ENCODE measurements at regions not wholly inside any gene's neighbourhood (a gene's known extent, or its start where the extent isn't known, plus 50 kb on each side); places are given as distances from the start of the nearest gene placed in this dataset.

GRCh38 chr3:168285506-168285905 lies 189.8 kb upstream of the GOLIM4 start:
- no peaks in the 10 kb centered on the region for H3K9me3 ChIP-seq (ENCODE audit: control insufficient read depth, low read depth, low read length)
- dilution Hi-C loops (cut with MboI; ENCODE audit: extremely low pct_ligation_motif_present, low sequenced_read_pairs): no loop called here
- no peak for FAIRE-seq

GRCh38 chr3:168284728-168285127 lies 189.0 kb upstream of the GOLIM4 start:
- Histone ChIP-seq H3K4me1 (ENCODE audit: control insufficient read depth, extremely low read depth, insufficient read depth, low read length) (no peaks in the 10 kb centered on the region), H2AFZ (ENCODE audit: control insufficient read depth, low read length) (no peak overlapping the region), H4K20me1 (ENCODE audit: control insufficient read depth, extremely low read depth, insufficient read depth, low read length) (no peaks in the 10 kb centered on the region), H3K9ac (ENCODE audit: control insufficient read depth, extremely low read depth, insufficient read depth, low read length) (no peak overlapping the region), H3K4me3 (ENCODE audit: control insufficient read depth in 2 of 3, extremely low read depth in 1 of 3, insufficient read depth in 2 of 3, low read depth in 1 of 3, low read length in 3 of 3) (no peak overlapping the region), H3K27ac (ENCODE audit: control insufficient read depth, insufficient read depth, low read length) (no peak overlapping the region), H3K9me3 (ENCODE audit: control insufficient read depth, low read depth, low read length) (no peaks in the 10 kb centered on the region), H3K79me2 (ENCODE audit: control insufficient read depth, insufficient read depth, low read length) (no peaks in the 10 kb centered on the region), H3K27me3 (ENCODE audit: control insufficient read depth, extremely low read depth, insufficient read depth, low read length) (no peaks in the 10 kb centered on the region), H3K4me2 (ENCODE audit: control insufficient read depth, extremely low read depth, insufficient read depth, low read depth, low read length) (no peak overlapping the region), H3K36me3 (ENCODE audit: control insufficient read depth in 2 of 2, extremely low read depth in 1 of 2, insufficient read depth in 2 of 2, low read length in 2 of 2) (no peaks in the 10 kb centered on the region), H3K9me1 (ENCODE audit: control insufficient read depth, extremely low read depth, insufficient read depth, low read length) (no peaks in the 10 kb centered on the region)
- dilution Hi-C loops (cut with MboI; ENCODE audit: extremely low pct_ligation_motif_present, low sequenced_read_pairs): no loop called here
- DNase-seq (ENCODE audit: low read depth, low spot score) (no peak), FAIRE-seq (no peak)
- TF ChIP-seq EZH2 (IDR thresholded peaks at IDR 0.05; ENCODE audit: low read length) (no peak), CTCF (optimal IDR thresholded peaks at IDR 0.05 in 1 of 3, IDR thresholded peaks at IDR 0.05 in 1 of 3, conservative IDR thresholded peaks at IDR 0.05 in 1 of 3; ENCODE audit: extremely low read depth in 1 of 3, insufficient read depth in 2 of 3, low read length in 3 of 3) (no peak)

More at GRCh38 chr3:168285506-168285905, 189.8 kb upstream of the GOLIM4 start:
- H3K79me2 ChIP-seq (ENCODE audit: control insufficient read depth, insufficient read depth, low read length): no peaks in the 10 kb centered on the region
- no peak overlapping the region for H2AFZ ChIP-seq (ENCODE audit: control insufficient read depth, low read length)
- no peaks in the 10 kb centered on the region for H4K20me1 ChIP-seq (ENCODE audit: control insufficient read depth, extremely low read depth, insufficient read depth, low read length)
- no peak for DNase-seq (ENCODE audit: low read depth, low spot score)
- no peaks in the 10 kb centered on the region for H3K4me1 ChIP-seq (ENCODE audit: control insufficient read depth, extremely low read depth, insufficient read depth, low read length)
- no peak overlapping the region for H3K9ac ChIP-seq (ENCODE audit: control insufficient read depth, extremely low read depth, insufficient read depth, low read length)
- H3K4me2 ChIP-seq (ENCODE audit: control insufficient read depth, extremely low read depth, insufficient read depth, low read depth, low read length): no peak overlapping the region
- no peak overlapping the region for H3K27ac ChIP-seq (ENCODE audit: control insufficient read depth, insufficient read depth, low read length)
- H3K4me3 ChIP-seq (ENCODE audit: control insufficient read depth in 2 of 3, extremely low read depth in 1 of 3, insufficient read depth in 2 of 3, low read depth in 1 of 3, low read length in 3 of 3): no peak overlapping the region
- no peak for TF ChIP-seq EZH2 (IDR thresholded peaks at IDR 0.05; ENCODE audit: low read length)
- no peak for TF ChIP-seq CTCF (optimal IDR thresholded peaks at IDR 0.05 in 1 of 3, IDR thresholded peaks at IDR 0.05 in 1 of 3, conservative IDR thresholded peaks at IDR 0.05 in 1 of 3; ENCODE audit: extremely low read depth in 1 of 3, insufficient read depth in 2 of 3, low read length in 3 of 3)
- no peaks in the 10 kb centered on the region for H3K9me1 ChIP-seq (ENCODE audit: control insufficient read depth, extremely low read depth, insufficient read depth, low read length)
- H3K36me3 ChIP-seq (ENCODE audit: control insufficient read depth in 2 of 2, extremely low read depth in 1 of 2, insufficient read depth in 2 of 2, low read length in 2 of 2): no peaks in the 10 kb centered on the region
- H3K27me3 ChIP-seq (ENCODE audit: control insufficient read depth, extremely low read depth, insufficient read depth, low read length): no peaks in the 10 kb centered on the region

Measured in keratinocyte (primary cell).